Neural progenitor cell (in vitro differentiated cells): ENCODE measurements at regions not wholly inside any gene's neighbourhood (a gene's known extent, or its start where the extent isn't known, plus 50 kb on each side); places are given as distances from the start of the nearest gene placed in this dataset.

Source experiments
- DNase-seq: peaks from one replicate; pipeline ENCODE4 v3.0.0-alpha.2; 2016; ENCODE audit warnings: low spot score
- H2AFZ ChIP-seq: fragments of 200-600 bp; sonication (generic); replicated peaks from 2 replicates; pipeline ENCODE4 v1.6.1; 2016; ENCODE audit warnings: antibody characterized with exemption
- H3F3A ChIP-seq: fragments of 200-600 bp; sonication (generic); 2 replicates; pipeline ENCODE4 v1.6.1; 2016; ENCODE audit warnings: antibody characterized with exemption, low read depth
- H3K27ac ChIP-seq: fragments of 200-600 bp; sonication (generic); 2 replicates; pipeline ENCODE4 v1.5.1; 2016; ENCODE audit warnings: mild to moderate bottlenecking
- H3K27me3 ChIP-seq: fragments of 200-600 bp; sonication (generic); 2 replicates; pipeline ENCODE4 v1.6.1; 2016; ENCODE audit warnings: mild to moderate bottlenecking, moderate library complexity
- H3K36me3 ChIP-seq: fragments of 200-600 bp; sonication (generic); 2 replicates; pipeline ENCODE4 v1.5.1; 2016
- H3K4me1 ChIP-seq: fragments of 200-600 bp; sonication (generic); 2 replicates; pipeline ENCODE4 v1.6.1; 2016; ENCODE audit warnings: mixed run types
- H3K4me2 ChIP-seq: fragments of 200-600 bp; sonication (generic); 2 replicates; pipeline ENCODE4 v1.6.1; 2016
- H3K4me3 ChIP-seq: fragments of 200-600 bp; sonication (generic); 2 replicates; pipeline ENCODE4 v1.5.1; 2016
- H3K79me2 ChIP-seq: fragments of 200-600 bp; sonication (generic); 2 replicates; pipeline ENCODE4 v1.6.1; 2016; ENCODE audit warnings: low read depth
- H3K9ac ChIP-seq: fragments of 200-600 bp; sonication (generic); 2 replicates; pipeline ENCODE4 v1.6.1; 2016
- H3K9me3 ChIP-seq: fragments of 200-600 bp; sonication (generic); 2 replicates; pipeline ENCODE4 v1.5.1; 2016; ENCODE audit warnings: low read depth
- H4K20me1 ChIP-seq: fragments of 200-600 bp; sonication (generic); 2 replicates; pipeline ENCODE4 v1.6.1; 2016; ENCODE audit warnings: low read depth
- H3K27ac Mint-ChIP-seq: 3 replicates; pipeline ENCODE4 v1.8.0; 2021; ENCODE audit warnings: mixed read lengths
- H3K27me3 Mint-ChIP-seq: 2 replicates; pipeline ENCODE4 v1.8.0; 2022; ENCODE audit warnings: low read depth, mild to moderate bottlenecking, inconsistent platforms, moderate library complexity, mixed read lengths; ENCODE audit not compliant: insufficient read depth
- H3K36me3 Mint-ChIP-seq: 3 replicates; pipeline ENCODE4 v1.8.0; 2021; ENCODE audit warnings: mixed read lengths
- H3K4me1 Mint-ChIP-seq: 3 replicates; pipeline ENCODE4 v1.8.0; 2021; ENCODE audit warnings: mixed read lengths
- H3K4me3 Mint-ChIP-seq: 3 replicates; pipeline ENCODE4 v1.8.0; 2021; ENCODE audit warnings: mild to moderate bottlenecking, moderate library complexity, mixed read lengths
- H3K9me3 Mint-ChIP-seq: 3 replicates; pipeline ENCODE4 v1.8.0; 2020; ENCODE audit warnings: mixed read lengths
- EZH2 ChIP-seq: fragments of 200-600 bp; sonication (generic); IDR thresholded peaks from 2 replicates; pipeline ENCODE4 v1.6.1; 2017; ENCODE audit warnings: antibody characterized with exemption, mild to moderate bottlenecking, moderate library complexity
- EZH2phosphoT487 ChIP-seq: fragments of 200-600 bp; sonication (generic); IDR thresholded peaks from 2 replicates; pipeline ENCODE4 v1.6.1; 2017; ENCODE audit warnings: antibody characterized with exemption
- TF ChIP-seq, protein P1 (sequence below): fragments of 200-600 bp; sonication (generic); IDR thresholded peaks from 2 replicates; pipeline ENCODE4 v1.5.1; 2017; ENCODE audit warnings: antibody characterized with exemption, mild to moderate bottlenecking

- no peak overlapping the region for H3K9ac ChIP-seq
- H3K4me3 Mint-ChIP-seq: no peak overlapping the region
- no peak overlapping the region for H3K27ac ChIP-seq
- no peaks in the 10 kb centered on the region for H3K9me3 ChIP-seq
- no peaks in the 10 kb centered on the region for H3K79me2 ChIP-seq
- no peaks in the 10 kb centered on the region for H3K36me3 Mint-ChIP-seq
- H2AFZ ChIP-seq: no peak overlapping the region
- DNase-seq: no peak
- peaks cover 4% of the 10 kb centered on the region for H3F3A ChIP-seq
- peaks cover 5% of the 10 kb centered on the region for H3K4me1 ChIP-seq
- H3K36me3 ChIP-seq: no peaks in the 10 kb centered on the region
- H4K20me1 ChIP-seq: no peaks in the 10 kb centered on the region
- no peak overlapping the region for H3K27ac Mint-ChIP-seq
- H3K4me3 ChIP-seq: no peak overlapping the region
- no peak overlapping the region for H3K4me2 ChIP-seq
- no peaks in the 10 kb centered on the region for H3K27me3 ChIP-seq
- TF ChIP-seq, protein P1, sequence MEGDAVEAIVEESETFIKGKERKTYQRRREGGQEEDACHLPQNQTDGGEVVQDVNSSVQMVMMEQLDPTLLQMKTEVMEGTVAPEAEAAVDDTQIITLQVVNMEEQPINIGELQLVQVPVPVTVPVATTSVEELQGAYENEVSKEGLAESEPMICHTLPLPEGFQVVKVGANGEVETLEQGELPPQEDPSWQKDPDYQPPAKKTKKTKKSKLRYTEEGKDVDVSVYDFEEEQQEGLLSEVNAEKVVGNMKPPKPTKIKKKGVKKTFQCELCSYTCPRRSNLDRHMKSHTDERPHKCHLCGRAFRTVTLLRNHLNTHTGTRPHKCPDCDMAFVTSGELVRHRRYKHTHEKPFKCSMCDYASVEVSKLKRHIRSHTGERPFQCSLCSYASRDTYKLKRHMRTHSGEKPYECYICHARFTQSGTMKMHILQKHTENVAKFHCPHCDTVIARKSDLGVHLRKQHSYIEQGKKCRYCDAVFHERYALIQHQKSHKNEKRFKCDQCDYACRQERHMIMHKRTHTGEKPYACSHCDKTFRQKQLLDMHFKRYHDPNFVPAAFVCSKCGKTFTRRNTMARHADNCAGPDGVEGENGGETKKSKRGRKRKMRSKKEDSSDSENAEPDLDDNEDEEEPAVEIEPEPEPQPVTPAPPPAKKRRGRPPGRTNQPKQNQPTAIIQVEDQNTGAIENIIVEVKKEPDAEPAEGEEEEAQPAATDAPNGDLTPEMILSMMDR: no peak
- TF ChIP-seq EZH2 (no peak), EZH2phosphoT487 (no peak)
- no peaks in the 10 kb centered on the region for H3K9me3 Mint-ChIP-seq
- peaks cover 10% of the 10 kb centered on the region for H3K4me1 Mint-ChIP-seq
- peaks cover 2% of the 10 kb centered on the region for H3K27me3 Mint-ChIP-seq
Measured at GRCh38 chr2:138324068-138324771, 177.3 kb upstream of the SPOPL start.

DNA sequence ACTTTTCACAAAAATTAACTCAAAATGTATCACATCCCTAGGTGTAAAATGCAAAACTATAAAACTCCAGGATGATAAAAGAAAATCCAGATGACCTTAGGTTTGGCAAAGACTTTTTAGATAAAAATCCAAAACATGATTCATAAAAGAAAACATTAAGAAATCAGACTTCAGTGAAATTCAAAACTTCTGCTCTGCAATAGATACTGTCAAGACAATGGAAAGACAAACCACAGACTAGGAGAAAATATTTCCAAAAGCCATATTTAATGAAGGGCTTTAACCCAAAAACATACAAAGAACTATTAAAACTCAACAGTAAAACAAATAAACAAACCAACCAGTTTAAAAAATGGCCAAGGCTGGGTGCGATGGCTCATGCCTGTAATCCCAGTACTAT lies 173.6 kb upstream of the SPOPL start:
- H4K20me1 ChIP-seq: no peaks in the 10 kb centered on the region
- H2AFZ ChIP-seq: no peak overlapping the region
- Mint-ChIP-seq H3K36me3 (no peaks in the 10 kb centered on the region), H3K4me3 (no peak overlapping the region), H3K4me1 (peaks cover 17% of the 10 kb centered on the region), H3K27me3 (peaks cover 2% of the 10 kb centered on the region), H3K9me3 (no peaks in the 10 kb centered on the region), H3K27ac (no peak overlapping the region)
- H3K36me3 ChIP-seq: no peaks in the 10 kb centered on the region
- TF ChIP-seq, protein P1: no peak
- TF ChIP-seq EZH2 (no peak), EZH2phosphoT487 (no peak)
- DNase-seq: no peak
- no peak overlapping the region for H3K9ac ChIP-seq
- H3F3A ChIP-seq: peaks cover 13% of the 10 kb centered on the region
- H3K79me2 ChIP-seq: no peaks in the 10 kb centered on the region
- H3K4me1 ChIP-seq: peaks cover 20% of the 10 kb centered on the region
- H3K27ac ChIP-seq: no peak overlapping the region
- no peaks in the 10 kb centered on the region for H3K27me3 ChIP-seq
- no peak overlapping the region for H3K4me2 ChIP-seq
- H3K9me3 ChIP-seq: no peaks in the 10 kb centered on the region
- no peak overlapping the region for H3K4me3 ChIP-seq

GRCh38 chr2:138329162-138329561 lies 172.4 kb upstream of the SPOPL start:
- H3K27me3 Mint-ChIP-seq: peaks cover 2% of the 10 kb centered on the region
- no peak overlapping the region for H3K27ac Mint-ChIP-seq

More at GRCh38 chr2:138329162-138329561, 172.4 kb upstream of the SPOPL start:
- TF ChIP-seq, protein P1: no peak
- TF ChIP-seq EZH2: no peak
- no peak for TF ChIP-seq EZH2phosphoT487
- Histone ChIP-seq H3K27me3 (no peaks in the 10 kb centered on the region), H3K27ac (peak overlapping the region; percentile 70), H3F3A (peaks cover 13% of the 10 kb centered on the region), H3K4me1 (peaks cover 31% of the 10 kb centered on the region), H3K4me2 (peak overlapping the region; percentile 66), H3K9ac (no peak overlapping the region), H3K36me3 (no peaks in the 10 kb centered on the region), H3K79me2 (no peaks in the 10 kb centered on the region), H2AFZ (no peak overlapping the region), H4K20me1 (no peaks in the 10 kb centered on the region), H3K4me3 (no peak overlapping the region), H3K9me3 (no peaks in the 10 kb centered on the region)
- Mint-ChIP-seq H3K36me3 (no peaks in the 10 kb centered on the region), H3K4me3 (no peak overlapping the region), H3K9me3 (no peaks in the 10 kb centered on the region), H3K4me1 (peaks cover 17% of the 10 kb centered on the region)
- DNase-seq: no peak
